ENCODE measurements at regions not wholly inside any gene's neighbourhood (a gene's known extent, or its start where the extent isn't known, plus 50 kb on each side); places are given as distances from the start of the nearest gene placed in this dataset.

DNA sequence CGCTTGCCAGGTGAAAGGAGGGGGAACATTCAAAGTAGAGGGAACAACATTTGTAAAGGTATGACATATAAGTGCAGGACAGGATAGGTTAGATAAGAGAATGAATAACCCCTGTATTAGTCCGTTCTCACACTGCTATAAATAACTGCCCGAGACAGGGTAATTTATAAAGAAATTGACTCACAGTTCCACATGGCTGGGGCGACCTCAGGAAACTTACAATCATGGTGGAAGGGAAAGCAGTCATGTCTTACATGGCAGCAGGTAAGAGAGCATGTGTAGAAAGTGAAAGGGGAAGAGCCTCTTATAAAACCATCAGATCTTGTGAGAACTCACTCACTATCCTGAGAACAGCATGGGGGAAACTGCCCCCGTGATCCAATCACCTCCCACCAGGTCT lies 223.8 kb downstream of the SOX9 start:
- DNase-seq, result no peak

DNA sequence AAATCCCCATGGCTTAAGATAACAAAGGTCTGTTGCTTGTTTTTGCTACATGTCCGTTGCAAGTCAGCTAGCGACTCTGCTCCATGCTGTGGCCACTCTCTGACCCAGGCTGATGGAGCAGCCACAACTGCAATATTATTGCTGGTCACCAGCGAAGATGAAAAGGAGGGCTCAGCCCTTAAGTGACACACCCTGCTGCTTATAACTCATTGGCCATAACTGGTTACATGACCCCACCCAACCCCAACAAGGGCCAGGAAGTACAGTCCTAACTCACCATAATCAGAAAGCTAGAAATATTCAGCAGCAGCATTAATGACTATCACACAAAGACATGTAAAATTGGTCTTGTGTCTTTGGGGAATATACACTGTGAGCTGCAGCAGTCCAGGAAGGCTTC lies 224.3 kb downstream of the SOX9 start:
- no peak for DNase-seq

DNA sequence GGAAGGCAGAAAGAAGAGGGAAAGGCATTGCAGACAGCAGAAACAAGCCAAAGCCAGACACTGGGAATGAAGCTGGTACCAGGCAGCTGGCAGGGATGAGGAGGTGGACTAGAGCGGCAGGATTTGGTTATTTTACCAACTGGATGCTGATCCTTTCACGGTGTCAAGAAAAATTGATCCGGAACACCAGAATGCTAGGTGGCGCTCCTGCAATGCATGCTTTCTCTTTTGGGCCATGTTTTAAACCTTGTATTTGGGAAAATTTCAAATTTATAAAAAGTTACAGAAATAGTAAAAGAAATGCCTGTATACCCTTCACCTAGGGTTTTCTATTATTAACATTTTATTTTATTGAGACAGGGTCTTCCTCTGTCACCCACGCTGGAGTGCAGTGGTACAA lies 224.7 kb downstream of the SOX9 start:
- no peak for DNase-seq

DNA sequence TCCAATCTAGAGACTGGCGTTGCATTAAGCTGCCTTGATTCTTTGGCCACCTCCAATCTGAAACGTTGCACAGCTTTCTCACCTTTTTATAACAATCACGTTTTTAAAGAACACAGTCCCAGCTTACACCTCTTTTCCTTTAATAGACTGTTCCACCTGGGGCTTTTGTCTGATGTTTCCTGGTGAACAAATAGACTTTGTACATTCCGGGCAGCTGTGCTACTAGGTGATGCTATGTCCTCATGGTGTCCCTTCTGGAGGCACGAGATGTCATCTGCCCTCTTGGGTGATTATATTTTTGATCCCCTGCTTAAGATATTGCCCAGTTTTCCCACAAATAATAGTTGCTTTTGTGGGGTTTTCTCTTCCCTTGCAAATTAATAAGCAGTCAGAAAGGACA lies 225.5 kb downstream of the SOX9 start:
- DNase-seq, result no peak

DNA sequence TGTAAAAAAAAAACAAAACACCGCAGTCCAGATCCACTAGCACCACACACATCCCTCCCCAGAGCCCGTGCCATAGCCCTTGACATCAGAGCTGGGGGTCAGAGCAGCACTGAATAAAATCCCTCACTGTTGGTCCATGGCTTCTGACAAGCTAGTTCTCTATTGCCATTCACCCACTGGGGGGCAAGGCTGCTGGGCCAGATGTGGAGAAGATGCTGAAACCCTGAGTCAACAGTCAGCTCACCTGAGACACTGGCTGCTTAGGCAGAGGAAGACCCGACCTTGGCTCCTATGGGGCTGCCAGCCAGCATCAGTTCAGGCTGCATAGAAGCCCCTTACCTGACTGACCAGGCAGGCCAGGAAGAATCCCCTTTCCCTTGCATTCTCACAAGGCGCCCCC lies 228.2 kb downstream of the SOX9 start:
- DNase-seq, result no peak

DNA sequence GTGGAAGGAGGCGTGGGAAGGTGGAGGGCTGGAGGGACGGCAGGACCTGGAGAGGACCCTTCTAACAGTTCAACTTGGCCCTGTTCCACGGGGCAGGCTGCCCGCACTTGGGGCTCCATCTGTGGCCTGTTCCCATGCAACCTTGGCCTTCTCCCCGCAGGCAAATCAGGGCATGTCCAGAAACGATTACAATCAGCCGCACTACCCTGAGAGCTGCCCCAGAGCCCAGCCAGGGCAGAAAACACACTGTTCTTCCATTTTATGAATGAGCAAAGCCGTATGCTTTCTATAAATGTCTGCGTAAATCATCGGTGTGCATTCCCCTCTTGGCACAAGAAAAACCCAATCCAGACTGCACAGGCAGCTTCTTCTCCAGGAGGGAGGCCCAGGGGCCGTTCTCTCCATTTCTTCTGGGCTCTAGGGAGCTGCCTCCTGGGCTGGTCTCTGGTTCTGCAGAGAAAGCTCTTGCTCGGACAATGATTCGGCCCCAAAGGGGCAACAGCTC lies 228.7 kb downstream of the SOX9 start:
- no peak for DNase-seq

DNA sequence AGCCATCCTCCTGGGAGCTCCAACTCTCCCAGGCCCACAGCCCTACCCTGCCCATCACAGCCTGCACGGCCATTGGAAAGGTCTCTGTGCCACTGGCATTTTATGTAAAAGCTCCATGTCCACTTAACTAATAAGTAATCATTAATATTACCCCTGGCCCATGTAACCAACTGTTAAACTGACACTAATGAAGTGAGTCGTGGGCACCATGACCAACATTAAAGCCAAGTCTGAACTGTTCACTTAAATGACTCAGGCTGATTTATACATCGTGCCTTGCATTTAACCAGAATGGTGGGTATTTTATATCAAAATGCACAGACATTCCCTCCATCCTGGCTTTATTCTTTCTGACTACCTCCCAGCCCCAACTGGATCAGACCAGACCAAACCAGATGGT lies 229.3 kb downstream of the SOX9 start:
- no peak for DNase-seq

DNA sequence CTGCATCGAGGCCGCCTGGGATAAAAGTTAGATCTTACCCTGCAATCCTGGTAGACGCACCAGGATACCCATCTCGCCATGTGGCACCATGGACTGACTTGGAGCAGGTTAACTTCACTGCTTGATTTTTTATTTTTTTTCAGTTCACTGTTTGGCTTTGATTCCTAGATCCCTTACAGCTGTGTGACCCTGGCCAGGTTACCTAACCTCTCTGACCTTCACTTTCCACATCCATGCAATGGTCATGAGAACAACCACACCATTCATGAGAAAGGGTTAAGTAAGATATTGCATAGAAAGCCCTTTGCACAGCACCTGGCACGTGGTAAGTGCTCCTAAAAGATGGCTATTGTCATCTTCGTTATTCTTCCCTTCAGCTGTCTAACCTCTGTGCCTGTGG lies 230.5 kb downstream of the SOX9 start:
- DNase-seq, result no peak

DNA sequence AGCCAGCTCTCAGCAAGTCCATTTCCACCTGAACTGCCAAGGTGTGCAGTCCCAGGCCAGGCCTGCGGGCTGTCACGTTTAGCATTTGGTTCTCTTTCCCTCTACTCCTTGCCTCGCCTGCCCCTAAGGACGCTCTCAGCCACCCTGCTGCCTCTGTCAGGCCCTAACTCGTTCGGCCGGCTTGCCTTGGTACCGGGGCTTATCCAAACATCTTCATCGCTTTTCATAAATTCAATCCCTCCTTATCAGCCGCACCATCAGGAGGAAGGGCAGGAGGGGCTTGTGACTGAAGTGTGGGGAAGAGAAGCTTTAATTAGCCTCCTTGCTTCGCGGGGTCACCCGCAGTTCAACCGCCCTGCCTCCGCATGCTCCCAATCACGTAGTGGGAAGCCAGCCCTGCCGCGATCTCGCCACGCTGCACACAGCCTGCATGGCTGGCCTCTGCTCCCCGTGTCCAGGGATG lies 231.1 kb downstream of the SOX9 start:
- DNase-seq, result no peak

DNA sequence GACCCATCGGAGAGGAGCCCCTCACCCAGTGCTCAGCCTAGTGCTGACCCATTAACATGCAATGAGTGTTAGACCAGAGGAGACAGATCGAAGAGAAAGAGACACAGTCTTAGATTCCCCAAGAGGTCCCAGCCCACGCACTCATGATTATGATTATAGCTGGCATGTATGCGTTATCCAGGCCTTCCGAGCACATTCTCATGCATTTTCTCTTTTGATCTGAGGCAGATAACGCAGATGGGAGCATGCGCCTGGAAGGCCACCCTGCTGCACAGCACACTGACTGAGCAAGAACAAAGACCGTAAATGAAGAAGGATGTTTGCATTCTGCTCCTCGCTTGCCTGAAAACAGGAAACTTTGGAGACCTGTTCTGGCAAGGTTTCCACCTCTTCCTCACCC lies 232.7 kb downstream of the SOX9 start:
- no peak for DNase-seq

DNA sequence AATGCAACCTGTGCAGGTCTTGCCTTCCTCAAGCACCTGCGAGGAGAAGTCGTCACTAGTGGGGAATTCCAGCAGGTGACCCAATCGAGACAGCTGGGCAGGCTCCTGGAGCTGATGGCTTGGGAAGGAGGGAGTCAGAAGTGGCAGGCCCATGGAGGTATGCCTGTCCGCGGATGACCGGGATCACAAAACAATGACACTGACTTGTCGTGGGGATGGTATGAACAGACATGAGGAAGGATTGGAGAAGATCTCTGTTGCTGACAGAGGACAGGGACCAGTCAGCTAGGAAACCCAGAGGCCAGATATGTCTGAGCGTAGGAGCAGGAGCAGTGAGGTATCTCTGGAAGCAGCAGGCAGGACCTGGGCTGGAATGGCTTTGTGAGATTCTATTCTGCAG lies 233.3 kb downstream of the SOX9 start:
- DNase-seq, result no peak

DNA sequence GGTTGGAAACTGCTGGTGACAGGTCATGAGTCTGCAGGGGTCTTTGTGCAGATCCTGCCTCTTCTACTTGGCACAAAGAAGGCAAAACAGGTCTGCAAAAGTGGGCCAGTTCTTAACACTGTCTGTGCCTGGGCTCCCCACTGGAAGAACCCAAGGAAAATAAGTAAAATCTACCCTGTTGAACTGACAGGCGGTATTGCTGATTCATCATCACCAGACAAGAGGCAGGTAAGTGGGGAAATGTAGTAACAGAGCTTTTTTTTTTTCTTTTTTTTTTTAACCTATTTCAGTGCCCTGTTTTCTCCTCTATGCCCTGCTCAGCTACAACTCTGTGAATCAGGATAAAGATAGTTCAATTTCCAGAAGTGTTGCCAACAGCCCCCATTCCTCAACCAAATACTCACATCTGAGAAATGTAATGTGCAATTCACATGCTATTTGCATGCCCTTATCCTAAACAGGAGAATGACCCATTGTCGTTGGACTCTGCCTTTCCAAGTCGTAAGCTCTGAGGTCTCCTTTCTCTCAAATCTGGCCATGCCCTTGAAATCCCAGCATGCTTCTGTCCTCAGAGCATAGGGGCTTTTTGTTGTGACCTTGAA lies 237.0 kb downstream of the SOX9 start:
- DNase-seq, result no peak

DNA sequence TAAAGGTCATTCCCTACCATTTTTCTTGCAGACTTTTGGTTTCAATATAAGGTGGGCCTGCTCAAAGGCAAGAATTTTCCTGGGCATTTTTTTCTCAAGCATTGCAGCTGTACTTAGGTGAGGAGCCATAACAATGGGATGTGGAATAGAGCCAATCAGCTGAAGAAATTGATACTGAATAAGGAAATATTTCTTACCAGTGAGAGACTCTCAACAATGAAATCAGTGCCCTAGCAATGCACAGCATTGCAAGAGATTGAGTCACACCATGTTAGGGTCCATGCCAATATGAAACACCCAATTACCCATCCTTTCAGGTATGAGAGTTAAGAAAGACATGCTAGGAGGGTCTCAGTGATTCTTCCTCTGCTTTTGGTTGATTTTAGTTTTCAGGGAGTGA lies 237.6 kb downstream of the SOX9 start:
- no peak for DNase-seq

DNA sequence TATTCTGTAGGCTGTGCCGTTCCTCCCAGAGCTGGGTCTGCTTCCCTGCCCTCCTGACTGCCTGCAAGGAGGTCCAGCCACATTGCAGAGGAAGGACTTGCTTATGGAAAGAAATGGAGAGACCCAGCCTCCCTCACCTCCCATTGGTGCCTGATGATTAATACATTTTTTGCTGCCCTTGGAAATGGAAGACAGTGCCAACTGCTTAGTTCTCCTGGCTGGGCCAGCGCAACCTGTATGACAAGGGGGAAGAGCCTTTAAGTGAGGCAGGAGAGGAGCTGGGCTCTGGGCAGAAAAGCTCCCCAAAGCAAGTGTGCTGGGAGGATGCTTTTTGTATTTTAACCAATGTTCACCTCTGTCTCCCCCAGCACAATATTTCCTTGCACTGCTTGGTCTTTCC lies 238.5 kb downstream of the SOX9 start:
- DNase-seq, result no peak

DNA sequence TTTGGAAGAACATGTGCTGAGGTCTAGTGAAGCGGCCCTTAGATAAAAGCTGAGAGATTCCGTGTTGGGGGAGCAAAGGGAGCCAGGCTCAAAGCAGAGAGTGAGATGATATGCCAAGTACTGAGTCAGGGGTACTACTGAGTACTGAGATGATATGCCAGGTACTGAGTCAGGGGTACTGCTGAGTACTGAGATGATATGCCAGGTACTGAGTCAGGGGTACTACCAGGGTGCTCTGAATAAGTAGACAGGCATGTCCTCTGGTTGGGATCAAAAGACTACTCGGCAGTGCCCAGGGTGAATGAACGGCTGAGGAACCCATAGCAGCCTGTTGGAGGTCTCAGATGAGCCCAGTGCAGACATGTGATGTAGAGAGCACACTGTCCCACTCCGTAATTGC lies 239.0 kb downstream of the SOX9 start:
- no peak for DNase-seq

DNA sequence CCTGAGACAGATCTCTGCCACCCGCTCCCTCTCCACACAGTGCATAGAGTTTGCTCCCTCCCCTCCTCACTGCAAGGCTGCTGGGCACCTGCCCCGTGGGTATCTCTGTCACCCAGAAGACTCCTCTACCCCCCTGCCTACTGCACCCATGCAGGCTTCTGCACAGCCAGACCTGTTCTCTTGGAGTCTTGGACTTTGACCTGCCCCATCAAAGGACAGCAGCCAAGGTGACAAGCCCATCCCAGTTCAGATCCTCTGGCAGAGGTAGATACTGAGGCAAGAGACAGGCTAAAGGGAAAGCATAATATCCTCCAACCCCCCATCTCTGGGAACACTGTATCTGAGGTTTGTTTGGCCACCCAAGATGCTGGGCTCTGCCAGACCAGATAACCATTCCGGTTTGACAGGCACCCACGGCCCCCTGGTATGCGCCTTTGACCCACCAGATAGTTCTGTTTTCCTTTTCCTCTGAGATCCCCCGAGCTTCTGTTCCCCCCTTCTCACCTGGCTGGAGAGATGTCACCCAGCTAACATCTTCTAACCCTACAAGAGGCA lies 239.6 kb downstream of the SOX9 start:
- no peak for DNase-seq

DNA sequence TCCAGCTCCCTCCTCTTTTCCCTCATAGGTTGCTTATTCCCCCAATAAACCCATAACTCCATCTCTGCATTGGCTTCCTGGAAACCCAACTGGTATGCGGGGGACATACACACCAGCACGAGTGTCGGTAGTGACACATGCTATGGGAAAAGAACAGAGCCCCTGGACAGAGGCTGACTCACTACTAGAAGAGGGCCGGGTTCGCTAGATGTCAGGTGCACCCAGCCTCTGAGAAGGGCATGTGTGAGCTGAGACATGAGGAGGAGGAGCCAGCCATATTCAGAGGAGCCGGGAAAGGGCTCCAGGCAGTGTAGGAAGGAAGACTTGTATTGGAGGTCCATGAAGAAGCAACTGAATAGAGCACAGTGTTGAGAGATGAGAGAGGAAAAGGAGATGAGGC lies 241.1 kb downstream of the SOX9 start:
- DNase-seq, result no peak

DNA sequence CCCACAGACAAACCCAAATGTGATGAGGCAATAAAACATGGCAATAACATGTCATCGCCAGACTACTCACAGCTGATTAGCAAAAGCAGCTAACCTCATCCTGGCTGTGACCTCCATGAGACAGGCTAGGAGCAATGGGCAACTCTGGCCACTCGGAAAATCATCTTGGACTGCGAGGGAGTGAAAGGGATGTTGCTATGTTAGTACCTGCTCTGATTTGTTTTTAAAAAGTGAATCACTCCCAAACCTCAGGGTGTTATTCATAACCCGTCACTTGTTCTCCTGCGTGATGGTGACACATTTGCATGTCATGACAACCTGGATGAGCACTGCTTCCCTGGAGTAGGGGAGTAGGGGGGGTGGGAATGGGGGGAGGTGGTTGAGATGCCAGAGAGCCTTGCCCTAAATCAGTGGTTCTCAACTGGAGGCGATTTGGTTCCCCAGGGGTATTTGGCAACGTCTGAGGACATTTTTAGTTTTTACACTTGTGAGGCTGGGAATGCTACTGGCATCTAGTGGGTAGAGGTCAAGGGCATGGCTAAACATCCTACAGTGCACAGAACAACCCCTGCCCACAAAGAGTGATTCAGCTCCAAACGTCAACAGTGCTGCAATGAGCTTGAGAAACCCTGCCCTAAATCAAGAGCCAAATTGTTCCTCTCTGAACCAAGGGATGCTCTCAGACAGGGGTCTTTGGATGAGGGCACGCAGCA lies 241.7 kb downstream of the SOX9 start:
- DNase-seq, result no peak

DNA sequence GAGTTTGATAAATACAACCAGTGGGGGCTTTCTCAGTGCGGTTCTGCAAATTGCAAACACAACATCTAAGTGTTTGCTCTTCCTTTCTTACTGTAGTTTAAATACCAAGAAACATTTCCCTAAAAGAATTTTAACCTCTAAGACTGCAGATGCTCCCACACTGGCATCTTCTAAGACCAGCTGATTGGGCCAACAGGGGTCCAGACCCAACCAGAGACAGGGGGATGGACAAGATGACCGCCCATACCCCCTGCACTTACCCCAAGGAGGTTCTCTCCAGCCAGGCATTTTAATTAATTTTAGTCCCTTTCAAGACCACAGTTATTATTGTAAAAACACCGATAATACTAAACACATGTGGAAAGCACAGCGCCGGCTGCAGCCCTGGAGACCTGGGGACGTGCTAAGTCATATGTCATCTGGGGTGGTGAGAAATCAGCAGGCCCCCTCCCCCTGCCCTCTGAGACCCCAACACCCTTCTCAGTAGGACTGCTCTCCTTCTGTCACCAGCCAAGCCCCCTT lies 242.3 kb downstream of the SOX9 start:
- DNase-seq, result no peak

DNA sequence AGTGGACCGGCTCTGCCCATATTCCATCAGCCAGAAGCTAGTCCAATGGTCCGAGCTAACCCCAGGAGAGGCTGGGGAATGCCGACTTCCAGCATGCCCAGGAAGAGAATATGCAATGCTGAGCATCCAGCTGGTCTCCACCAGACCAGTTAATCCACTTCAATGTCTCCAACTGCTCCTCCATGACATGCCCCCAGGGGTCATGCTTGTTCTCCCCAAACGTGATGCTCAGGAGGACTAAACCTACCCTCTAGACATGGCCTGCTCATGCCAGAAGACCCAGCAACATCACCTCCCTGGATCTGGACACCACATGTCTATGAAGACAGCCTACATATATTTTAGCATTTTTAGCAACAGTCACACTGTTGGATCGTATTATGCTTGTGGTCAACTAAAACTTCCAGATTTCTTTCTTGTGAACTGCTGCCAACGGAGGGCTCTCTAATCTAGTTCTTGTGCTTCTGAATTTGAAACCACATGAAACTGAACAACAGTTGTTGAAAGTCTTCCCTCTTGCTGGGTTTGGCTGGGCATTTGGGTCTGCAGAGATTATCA lies 245.1 kb downstream of the SOX9 start:
- no peak for DNase-seq

DNA sequence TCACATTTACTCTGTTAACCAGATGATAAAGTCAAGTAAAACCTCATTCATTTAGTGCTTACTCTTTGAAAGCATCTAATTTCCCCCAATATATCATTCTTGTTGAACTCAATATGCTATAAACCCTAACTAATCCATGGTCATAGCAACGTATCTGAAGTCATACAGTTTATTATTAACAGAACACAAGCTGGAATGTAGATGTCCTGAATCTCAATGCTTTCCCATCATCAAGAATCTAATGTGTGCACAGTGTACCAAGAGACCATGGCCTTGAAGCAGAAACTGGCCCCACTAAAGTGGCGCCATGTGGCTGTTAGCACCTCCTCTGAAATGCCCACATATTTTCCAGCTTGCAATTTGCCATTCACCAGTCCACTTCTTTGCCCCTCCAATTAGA lies 245.8 kb downstream of the SOX9 start:
- DNase-seq, result no peak

DNA sequence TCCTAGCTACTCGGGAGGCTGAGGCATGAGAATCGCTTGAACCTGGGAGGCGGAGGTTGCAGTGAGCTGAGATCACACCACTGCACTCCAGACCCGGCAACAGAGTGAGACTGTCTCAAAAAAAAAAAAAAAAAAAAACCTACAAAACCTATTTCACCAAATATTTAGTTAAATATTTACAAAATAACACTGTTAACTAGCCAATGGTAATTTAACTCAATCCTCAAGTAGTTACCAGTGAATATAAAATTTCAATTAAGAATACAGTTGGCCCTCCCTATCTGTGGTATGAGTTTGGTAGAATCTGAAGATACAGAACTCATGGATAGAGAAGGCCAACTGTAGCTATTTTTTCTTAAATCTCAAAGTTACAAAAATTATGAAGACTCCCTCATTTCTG lies 247.4 kb downstream of the SOX9 start:
- DNase-seq, result no peak

DNA sequence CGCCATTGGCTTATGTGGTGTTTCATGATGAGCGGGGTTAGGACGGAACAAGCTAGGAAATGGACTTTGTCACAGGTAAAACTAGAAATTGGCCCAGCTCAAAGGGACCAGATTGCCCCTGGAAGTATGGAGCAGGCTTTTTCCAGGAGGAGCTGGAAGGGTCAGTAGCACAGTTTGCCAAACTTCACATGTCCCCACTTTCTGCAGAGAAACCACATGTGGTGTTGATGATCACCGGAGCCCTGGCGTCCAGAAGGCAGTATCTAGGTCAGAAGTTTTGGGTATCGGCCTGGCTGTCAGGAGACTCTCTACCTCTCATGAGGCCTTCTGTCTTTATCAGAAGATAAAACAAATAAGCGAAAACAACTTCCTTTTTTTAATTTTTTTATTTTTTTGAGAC lies 248.5 kb downstream of the SOX9 start:
- no peak for DNase-seq

DNA sequence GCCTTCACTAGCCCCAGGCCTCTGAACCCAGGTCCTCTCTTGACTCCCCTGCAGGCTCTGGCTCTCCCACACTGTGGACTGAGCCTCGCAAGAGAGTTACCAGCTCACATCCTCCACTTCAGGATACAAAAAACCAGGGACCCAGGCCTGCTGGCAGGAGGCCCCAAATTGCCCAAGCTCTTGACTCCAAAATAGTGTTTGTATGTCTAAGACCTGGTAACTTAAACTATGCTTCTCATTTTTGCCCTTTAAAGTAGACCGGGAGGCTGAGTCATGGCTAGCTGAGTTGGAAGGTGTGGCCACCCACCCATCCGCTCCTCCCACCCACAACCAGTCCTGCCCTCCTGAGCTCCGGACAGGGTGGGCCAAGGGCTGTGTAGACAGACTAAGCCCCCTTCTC lies 250.0 kb downstream of the SOX9 start:
- no peak for DNase-seq

Measured in effector CD4-positive, alpha-beta T cell (primary cell).